HG03342 (cell line): ENCODE measurements at regions not wholly inside any gene's neighbourhood (a gene's known extent, or its start where the extent isn't known, plus 50 kb on each side); places are given as distances from the start of the nearest gene placed in this dataset.

Experiments used
- ATAC-seq: cut with Tn5 transposase; IDR thresholded peaks from one replicate; pipeline ENCODE4 v1.9.1; 2021; ENCODE audit warnings: mild to moderate bottlenecking, moderate library complexity; ENCODE audit not compliant: unreplicated experiment

DNA sequence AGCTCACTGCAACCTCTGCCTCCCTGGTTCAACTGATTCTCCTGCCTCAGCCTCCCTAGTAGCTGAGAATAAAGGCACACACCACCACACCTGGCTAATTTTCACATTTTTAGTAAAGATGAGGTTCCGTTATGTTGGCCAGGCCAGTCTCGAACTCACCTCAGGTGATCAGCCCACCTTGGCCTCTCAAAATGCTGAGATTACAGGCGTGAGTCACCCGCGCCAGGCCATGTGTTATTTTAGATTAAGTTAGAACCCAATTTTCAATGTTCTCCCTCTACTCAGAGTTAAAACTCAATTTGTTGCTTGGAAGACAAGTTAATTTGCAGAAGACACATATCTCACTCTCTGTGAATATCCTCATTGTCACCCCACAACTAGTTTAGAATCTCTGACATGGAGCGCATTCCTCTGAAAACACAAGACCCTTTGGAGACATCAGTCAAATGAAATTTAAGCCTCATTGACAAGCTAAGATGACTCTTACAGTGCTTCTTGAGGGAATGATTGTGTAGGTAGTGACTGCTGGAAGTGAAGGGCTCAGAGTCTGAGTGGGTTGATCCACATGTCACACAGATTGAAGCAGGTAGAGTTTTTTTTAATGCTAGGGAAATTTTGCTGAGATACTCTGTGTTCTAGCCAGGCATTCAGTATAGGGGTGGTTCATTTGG lies 60.6 kb upstream of the FRMD4B start:
- ATAC-seq = no peak

DNA sequence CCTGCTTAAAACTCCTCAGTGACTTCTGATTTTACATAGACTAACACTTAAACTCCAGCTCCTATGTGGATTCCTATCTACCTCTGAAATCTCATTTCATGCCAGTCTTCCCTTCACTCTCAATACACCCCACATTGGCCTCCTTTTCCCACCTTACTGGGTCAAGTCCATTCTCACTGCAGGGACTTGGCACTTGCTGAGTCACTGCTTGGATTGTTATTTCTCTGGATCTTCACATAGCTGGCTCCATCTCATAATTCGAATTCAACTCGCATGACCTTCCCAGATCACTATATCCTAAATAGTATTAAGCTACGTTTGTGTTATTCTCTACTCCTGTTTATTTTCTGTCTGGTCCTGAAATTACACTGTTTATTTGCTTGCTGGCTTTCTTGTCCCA lies 59.6 kb upstream of the FRMD4B start:
- ATAC-seq = no peak

DNA sequence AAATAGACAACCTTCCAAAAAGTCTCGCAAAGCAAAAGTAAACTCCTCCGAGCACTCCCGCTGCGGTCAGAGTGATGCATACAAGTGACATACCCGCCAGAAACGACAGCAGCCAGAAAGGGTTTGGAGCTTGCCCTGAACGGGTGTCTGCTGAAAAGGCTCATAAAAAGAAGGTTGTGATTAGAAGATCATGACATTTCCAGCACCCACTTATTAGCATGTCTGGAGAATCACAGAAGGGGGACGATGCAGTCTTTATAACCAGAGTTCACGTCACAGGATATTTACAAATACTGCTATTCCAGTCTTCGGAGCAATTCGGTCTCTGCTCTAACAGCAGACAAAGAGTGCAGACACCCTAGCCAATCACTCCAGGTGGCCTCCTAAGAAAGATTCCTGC lies 59.1 kb upstream of the FRMD4B start:
- ATAC-seq = no peak

DNA sequence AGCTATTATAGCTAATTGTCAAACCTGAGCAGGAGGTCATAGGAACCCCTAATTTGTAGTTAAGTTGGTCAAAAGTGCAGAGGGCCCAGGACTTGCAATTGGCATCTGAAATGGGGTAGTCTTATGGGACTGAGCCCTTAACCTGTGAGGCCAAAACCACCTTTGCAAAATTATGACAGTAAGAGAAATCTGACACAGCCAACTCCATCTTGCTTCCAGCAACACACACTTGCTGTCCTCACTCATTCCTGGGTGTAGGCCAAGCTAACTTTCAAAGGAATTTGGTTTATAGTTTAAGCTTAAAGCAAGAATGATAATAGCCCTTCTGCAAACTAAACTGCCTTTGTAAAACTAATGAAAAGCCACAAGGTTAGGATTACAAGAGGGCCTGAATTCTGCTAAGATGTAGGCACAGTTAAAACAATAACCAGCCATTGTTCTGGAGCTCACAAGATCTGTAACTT lies 57.6 kb upstream of the FRMD4B start:
- ATAC-seq = no peak

DNA sequence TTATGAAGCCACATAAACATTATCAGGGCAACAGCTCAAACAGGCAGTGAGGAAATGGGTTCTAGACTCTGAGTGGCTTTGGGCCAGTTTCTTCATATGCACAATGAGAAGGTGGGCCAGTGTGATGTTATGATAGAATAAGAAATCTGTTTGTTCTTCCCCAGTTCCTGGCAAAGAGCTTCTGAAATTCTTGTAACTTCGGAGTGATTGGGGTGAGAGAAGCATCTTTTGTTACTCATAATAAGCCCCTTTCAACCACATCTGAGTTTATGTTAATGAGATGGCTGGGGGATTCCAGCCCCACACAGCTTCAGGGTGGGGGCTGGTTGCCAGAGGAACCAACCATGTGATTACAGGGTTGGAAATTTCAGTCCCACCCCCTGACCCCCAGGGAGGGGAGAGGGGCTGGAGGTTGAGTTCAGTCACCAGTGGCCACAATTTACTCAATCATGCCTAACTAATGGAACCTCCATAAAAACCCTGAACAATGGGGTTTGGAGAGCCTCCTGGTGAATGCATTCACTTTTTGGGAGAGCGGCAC lies 57.0 kb upstream of the FRMD4B start:
- ATAC-seq = peak; percentile 57

DNA sequence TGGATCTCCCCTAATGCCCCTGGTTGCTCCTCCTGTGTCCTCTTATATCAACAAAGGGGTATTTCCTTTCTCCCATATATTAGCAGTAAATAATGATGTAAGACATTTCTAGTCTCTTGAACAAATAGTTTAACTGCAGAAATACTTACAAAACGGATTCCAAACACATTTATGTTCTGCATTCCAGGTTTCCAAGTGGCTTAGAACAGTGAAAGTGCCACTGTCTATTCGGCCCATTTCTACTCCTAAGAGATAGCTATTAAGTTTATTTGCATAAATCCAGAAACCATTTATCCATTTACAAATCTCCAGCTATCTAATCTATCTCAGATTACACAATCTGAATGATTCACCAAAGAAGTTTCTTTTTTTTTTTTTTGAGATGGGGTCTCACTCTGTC lies 55.8 kb upstream of the FRMD4B start:
- ATAC-seq = no peak

DNA sequence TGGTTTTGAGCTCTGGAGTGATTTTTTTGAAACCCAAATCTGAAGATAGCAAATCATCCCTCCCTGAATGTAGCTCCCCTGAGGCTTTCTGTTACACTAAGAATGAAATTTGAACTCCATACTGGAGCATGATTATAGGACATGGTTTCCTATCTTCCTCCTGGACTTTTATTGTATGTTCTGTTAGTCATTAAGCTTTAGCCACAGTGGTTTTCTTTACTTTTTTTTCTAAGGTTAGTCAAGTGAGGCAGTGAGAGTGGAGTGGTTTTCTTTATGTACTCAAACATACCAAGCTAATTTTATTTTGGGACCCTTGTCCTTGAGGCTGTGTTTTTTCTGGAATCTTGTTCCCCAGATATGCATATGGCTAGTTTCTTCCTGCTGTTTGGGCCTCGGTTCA lies 55.2 kb upstream of the FRMD4B start:
- ATAC-seq = no peak

DNA sequence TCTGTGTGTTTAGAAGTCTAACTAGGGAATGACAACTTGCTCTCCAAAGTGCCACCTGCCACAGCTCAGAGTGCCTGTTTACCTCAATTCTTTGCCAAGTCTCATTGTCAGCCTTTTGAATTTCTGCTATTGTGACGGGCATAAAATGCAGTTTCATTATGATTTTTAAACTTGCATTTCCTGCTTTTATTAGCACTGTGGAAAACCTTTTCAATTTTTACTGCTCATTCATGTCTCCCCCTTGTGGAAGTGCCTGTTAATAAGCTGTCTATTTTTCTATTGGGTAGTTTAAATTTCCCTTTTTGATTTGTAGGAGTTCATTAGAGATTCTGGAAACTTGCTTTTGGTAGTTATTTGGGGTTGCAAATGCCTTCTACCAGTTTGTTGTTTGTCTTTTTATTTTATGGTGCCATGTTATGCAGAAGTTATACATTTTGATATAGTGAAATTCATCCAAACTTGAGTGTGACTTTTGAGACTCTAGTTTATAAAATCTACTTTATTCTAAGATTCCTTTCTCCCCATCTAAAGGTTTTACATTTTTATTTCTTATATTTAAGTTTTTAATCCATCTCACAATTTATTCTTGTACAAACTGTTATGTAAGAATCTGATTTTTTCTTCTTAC lies 53.9 kb upstream of the FRMD4B start:
- ATAC-seq = no peak

DNA sequence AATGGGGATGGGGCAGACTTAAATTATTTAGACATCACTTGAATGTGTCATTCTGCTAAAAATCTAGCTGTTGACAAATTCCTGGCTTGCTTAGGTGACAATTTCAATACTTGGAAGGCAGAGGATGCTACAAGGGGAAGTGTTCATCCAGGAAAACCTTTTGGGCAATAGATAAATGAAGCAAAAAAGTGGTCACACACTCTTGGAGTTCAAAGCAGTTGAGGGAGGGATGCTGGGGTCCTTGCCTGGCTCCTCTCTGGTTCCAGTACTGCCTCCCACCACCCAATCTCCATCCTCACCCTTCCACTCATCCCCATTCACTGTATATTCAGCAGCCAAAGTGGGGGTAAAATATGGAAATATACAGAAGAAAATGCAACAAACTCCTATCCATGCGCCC lies 52.6 kb upstream of the FRMD4B start:
- ATAC-seq = no peak

DNA sequence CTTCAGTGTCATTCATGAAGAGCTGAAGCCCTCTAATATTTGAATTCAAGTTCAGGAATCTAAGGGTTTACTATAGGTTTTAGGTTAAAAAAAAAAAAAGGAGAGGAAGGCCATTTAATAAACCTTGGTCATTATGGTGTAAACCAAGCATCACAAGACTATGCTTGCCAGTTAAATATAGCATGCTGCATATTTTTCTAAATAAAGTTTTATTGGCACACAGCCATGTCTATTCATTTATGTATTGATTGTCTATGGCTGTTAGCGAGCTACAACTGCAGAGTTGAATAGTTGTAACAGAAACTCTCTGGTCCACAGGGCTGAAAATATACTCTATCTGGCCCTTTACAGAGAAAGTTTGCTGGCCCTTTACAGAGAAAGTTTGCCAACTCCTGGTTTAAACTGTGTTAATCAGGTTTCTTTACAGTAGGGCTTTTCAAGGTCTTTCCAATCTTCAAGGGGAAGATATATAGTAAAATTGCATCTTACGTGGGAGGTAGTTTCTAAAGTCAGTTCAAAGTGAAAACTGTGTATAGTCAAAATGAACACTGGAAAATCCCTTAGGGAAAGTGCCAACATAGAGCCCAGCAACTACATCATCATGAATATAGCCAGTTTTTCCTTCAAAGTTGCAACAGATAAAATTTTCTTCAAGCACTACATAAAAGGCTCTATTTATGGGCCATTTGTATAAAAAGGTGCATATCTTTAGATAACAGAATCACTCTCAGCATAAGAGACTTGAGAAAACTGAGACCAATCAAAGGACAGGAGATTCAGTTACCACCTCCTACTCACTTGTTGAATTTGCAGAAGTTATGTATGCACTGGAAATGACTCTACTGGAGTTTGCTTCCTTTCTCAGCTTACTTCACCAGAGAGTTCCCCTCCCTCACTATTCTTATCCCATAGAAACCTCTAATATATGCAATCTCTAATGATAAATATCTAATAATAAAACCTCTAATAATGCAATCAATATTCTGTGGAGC lies 49.7 kb upstream of the FRMD4B start:
- peak; percentile 51 for ATAC-seq
